Panc1 (cell line): ENCODE measurements at regions not wholly inside any gene's neighbourhood (a gene's known extent, or its start where the extent isn't known, plus 50 kb on each side); places are given as distances from the start of the nearest gene placed in this dataset.

Experiments
- ATAC-seq: fragments of 200-7000 bp; cut with Tn5 transposase; 2 replicates; pipeline ENCODE4 v1.9.1; 2020; ENCODE audit warnings: mild to moderate bottlenecking, moderate library complexity
- BruUV-seq: library from RNA; stranded (reverse); fragments of 400-500 nt; replicated peaks from 2 replicates; lab custom pipeline; 2021; lab: Mats Ljungman, UMichigan
- CTCF ChIA-PET: fragments of 300-600 bp; sonication (Branson Sonifier 250); formaldehyde crosslinking; loops from one replicate; lab custom pipeline; 2022; ENCODE audit warnings: antibody characterized with exemption; lab: Charles Lee
- POLR2A ChIA-PET: fragments of 300-600 bp; sonication (Branson Sonifier 250); formaldehyde crosslinking; loops from one replicate; lab custom pipeline; 2022; ENCODE audit warnings: antibody characterized with exemption; lab: Charles Lee
- DNase-seq: peaks from one replicate; pipeline ENCODE4 v3.0.0-alpha.2; 2010; ENCODE audit warnings: low read depth, low spot score
- H3K27ac ChIP-seq: 2 replicates; pipeline ENCODE4 v1.5.1; 2011; ENCODE audit warnings: mild to moderate bottlenecking, low read length, inconsistent platforms
- H3K27me3 ChIP-seq: fragments of 200-500 bp; sonication (Bioruptor generic); 2 replicates; pipeline ENCODE4 v1.6.0; 2014; ENCODE audit warnings: low read length, inconsistent platforms; ENCODE audit not compliant: control insufficient read depth, insufficient read depth
- H3K36me3 ChIP-seq: fragments of 200-500 bp; sonication (Bioruptor generic); 2 replicates; pipeline ENCODE4 v1.5.1; 2014; ENCODE audit warnings: inconsistent platforms, mild to moderate bottlenecking, low read length, moderate library complexity; ENCODE audit not compliant: control insufficient read depth, insufficient read depth
- H3K4me1 ChIP-seq: 2 replicates; pipeline ENCODE4 v1.5.1; 2011; ENCODE audit warnings: inconsistent platforms, mild to moderate bottlenecking, low read length, moderate library complexity; ENCODE audit not compliant: control insufficient read depth, insufficient read depth
- H3K4me3 ChIP-seq, 2 experiments: 2 replicates each; pipeline ENCODE4 v1.5.1; 2011 to 2012; ENCODE audit warnings: low read depth in 2 of 2, low read length in 2 of 2, mild to moderate bottlenecking in 2 of 2, inconsistent platforms in 1 of 2, moderate library complexity in 1 of 2
- H3K9me3 ChIP-seq: fragments of 200-500 bp; sonication (Bioruptor generic); 2 replicates; pipeline ENCODE4 v1.5.1; 2014; ENCODE audit warnings: low read depth, mild to moderate bottlenecking, inconsistent platforms, low read length, moderate library complexity; ENCODE audit not compliant: control insufficient read depth, insufficient read depth
- CTCF ChIP-seq: fragments of 450-650 bp; IDR thresholded peaks from 2 replicates; pipeline ENCODE4 v1.5.1; 2017; ENCODE audit warnings: mild to moderate bottlenecking
- POLR2AphosphoS5 ChIP-seq: IDR thresholded peaks from 2 replicates; pipeline ENCODE4 v1.6.1; 2012; ENCODE audit warnings: mild to moderate bottlenecking, low read depth, low read length, moderate library complexity
- SIN3A ChIP-seq: IDR thresholded peaks from 2 replicates; pipeline ENCODE4 v1.6.1; 2012; ENCODE audit warnings: low read depth, mild to moderate bottlenecking, low read length, moderate library complexity, borderline replicate concordance; ENCODE audit not compliant: insufficient read depth
- TCF7L2 ChIP-seq: IDR thresholded peaks from 2 replicates; pipeline ENCODE4 v1.6.1; 2011; ENCODE audit warnings: mild to moderate bottlenecking, low read depth, low read length, inconsistent platforms
- in situ Hi-C: cut with HindIII; loops from 2 replicates; pipeline ENCODE4 v1.10.0; 2016; ENCODE audit warnings: low sequenced_read_pairs, low pct_unique_long_range_greater_than_20kb
- intact Hi-C: fragments of 100-400 bp; cut with micrococcal nuclease; formaldehyde crosslinking; loops from one replicate; pipeline ENCODE4 v1.10.0; 2022; ENCODE audit not compliant: unreplicated experiment
- TF ChIP-seq, protein P1 (sequence below), 2 experiments: IDR thresholded peaks; 2 replicates each; pipeline ENCODE4 v1.6.1; 2011 to 2012; ENCODE audit warnings: low read depth in 2 of 2, control low read depth in 1 of 2, low read length in 1 of 2, mild to moderate bottlenecking in 1 of 2, moderate library complexity in 1 of 2; ENCODE audit not compliant: insufficient read depth in 1 of 2

DNA sequence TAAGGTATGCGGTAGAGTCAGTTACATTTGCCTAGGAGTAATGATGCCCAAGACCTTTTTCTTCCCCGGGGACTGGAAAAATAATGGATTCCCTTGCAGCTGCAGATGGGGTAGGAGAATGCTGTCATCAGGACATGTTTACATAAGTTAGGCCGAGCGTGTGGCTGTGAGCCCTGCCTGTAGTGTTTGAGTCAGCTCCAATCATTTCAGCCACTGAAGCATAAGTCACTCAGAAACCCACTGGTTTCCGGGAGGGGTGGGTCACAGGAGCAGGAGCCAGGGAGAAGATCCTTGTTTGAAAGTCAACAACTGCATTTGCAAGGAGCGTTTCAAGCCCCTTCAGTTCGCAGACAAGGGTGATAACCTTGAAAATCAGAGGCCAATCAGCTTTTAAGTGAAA lies 562.3 kb downstream of the MCTP2 start:
- H3K9me3 ChIP-seq = peaks cover 15% of the 10 kb centered on the region; the same call in 1 of the 2 replicates
- H3K36me3 ChIP-seq = no peaks in the 10 kb centered on the region
- no peaks in the 10 kb centered on the region for H3K27me3 ChIP-seq
- CTCF ChIA-PET = no interaction called here
- ATAC-seq = no peak
- intact Hi-C loops (no loop called here), in situ Hi-C loops (no loop called here)
- H3K4me3 ChIP-seq = no peak overlapping the region
- no peak for DNase-seq
- TF ChIP-seq TCF7L2 (no peak), SIN3A (no peak)
- BruUV-seq = no TSS peak
- H3K4me1 ChIP-seq = no peaks in the 10 kb centered on the region
- no peak overlapping the region for H3K27ac ChIP-seq
- POLR2A ChIA-PET = no interaction called here

DNA sequence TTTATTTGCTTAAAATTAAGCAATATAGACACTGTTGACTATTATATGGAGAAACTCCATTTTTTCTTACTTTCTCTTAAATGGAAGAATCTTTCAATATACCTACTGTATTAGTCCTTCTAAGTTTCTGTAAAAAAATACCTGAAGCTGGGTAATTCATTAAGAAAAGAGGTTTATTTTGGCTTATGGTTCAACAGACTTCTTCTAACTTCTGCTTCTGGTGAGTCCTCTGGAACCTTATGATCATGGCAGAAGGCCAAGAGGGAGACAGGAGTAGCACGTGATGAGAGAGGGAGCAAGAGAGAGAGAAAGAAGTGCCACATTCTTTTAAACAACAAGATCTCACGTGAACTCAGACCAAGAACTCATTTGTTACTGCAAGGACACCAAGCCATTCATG lies 573.3 kb downstream of the MCTP2 start:
- ATAC-seq (no peak), DNase-seq (no peak)
- in situ Hi-C loops = no loop called here
- H3K4me3 ChIP-seq = no peak overlapping the region
- H3K4me1 ChIP-seq = no peaks in the 10 kb centered on the region
- ChIA-PET POLR2A (no interaction called here), CTCF (no interaction called here)
- intact Hi-C loops = no loop called here
- BruUV-seq = no TSS peak
- no peaks in the 10 kb centered on the region for H3K27me3 ChIP-seq
- H3K36me3 ChIP-seq = no peaks in the 10 kb centered on the region
- no peak overlapping the region for H3K27ac ChIP-seq
- TF ChIP-seq SIN3A (no peak), TCF7L2 (no peak), POLR2AphosphoS5 (no peak), CTCF (no peak)
- TF ChIP-seq, protein P1, sequence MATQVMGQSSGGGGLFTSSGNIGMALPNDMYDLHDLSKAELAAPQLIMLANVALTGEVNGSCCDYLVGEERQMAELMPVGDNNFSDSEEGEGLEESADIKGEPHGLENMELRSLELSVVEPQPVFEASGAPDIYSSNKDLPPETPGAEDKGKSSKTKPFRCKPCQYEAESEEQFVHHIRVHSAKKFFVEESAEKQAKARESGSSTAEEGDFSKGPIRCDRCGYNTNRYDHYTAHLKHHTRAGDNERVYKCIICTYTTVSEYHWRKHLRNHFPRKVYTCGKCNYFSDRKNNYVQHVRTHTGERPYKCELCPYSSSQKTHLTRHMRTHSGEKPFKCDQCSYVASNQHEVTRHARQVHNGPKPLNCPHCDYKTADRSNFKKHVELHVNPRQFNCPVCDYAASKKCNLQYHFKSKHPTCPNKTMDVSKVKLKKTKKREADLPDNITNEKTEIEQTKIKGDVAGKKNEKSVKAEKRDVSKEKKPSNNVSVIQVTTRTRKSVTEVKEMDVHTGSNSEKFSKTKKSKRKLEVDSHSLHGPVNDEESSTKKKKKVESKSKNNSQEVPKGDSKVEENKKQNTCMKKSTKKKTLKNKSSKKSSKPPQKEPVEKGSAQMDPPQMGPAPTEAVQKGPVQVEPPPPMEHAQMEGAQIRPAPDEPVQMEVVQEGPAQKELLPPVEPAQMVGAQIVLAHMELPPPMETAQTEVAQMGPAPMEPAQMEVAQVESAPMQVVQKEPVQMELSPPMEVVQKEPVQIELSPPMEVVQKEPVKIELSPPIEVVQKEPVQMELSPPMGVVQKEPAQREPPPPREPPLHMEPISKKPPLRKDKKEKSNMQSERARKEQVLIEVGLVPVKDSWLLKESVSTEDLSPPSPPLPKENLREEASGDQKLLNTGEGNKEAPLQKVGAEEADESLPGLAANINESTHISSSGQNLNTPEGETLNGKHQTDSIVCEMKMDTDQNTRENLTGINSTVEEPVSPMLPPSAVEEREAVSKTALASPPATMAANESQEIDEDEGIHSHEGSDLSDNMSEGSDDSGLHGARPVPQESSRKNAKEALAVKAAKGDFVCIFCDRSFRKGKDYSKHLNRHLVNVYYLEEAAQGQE (IDR thresholded peaks at IDR 0.05; ENCODE audit: insufficient read depth in 1 of 2, low read depth in 2 of 2, low read length in 1 of 2) = no peak
- H3K9me3 ChIP-seq = peaks cover 4% of the 10 kb centered on the region; the same call in 1 of the 2 replicates

- ATAC-seq (no peak), DNase-seq (no peak)
- H3K4me1 ChIP-seq = no peaks in the 10 kb centered on the region
- in situ Hi-C loops = no loop called here
- H3K27me3 ChIP-seq = no peaks in the 10 kb centered on the region
- TF ChIP-seq CTCF = no peak
- intact Hi-C loops = no loop called here
- POLR2A ChIA-PET = no interaction called here
- CTCF ChIA-PET = no interaction called here
- no peaks in the 10 kb centered on the region for H3K9me3 ChIP-seq
- H3K4me3 ChIP-seq = no peak overlapping the region
- no peak overlapping the region for H3K27ac ChIP-seq
- H3K36me3 ChIP-seq = no peaks in the 10 kb centered on the region
- no TSS peak for BruUV-seq
Measured at GRCh38 chr15:94815110-94815731, 583.9 kb downstream of the MCTP2 start.
